Vagina (tissue), 2 donors: ENCODE measurements at regions not wholly inside any gene's neighbourhood (a gene's known extent, or its start where the extent isn't known, plus 50 kb on each side); places are given as distances from the start of the nearest gene placed in this dataset.

ENCODE experiments used
- POLR2A ChIP-seq, 2 donors: fragments of 450-650 bp; IDR thresholded peaks; one replicate each; pipeline ENCODE4 v1.6.1; 2017; ENCODE audit warnings: antibody characterized with exemption in 2 of 2, mild to moderate bottlenecking in 2 of 2, moderate library complexity in 2 of 2
- POLR2AphosphoS5 ChIP-seq, 2 donors: sonication (generic); formaldehyde crosslinking; IDR thresholded peaks; one replicate each; pipeline ENCODE4 v1.9.0; 2017; ENCODE audit warnings: antibody characterized with exemption in 2 of 2, mild to moderate bottlenecking in 2 of 2, low read depth in 1 of 2; ENCODE audit not compliant: insufficient read depth in 1 of 2
- TF ChIP-seq, protein P1 (sequence below), 3 experiments: fragments of 450-650 bp in 2 of 3; fragments of 200-600 bp in 1 of 3; sonication (generic) in 1 of 3; IDR thresholded peaks; one replicate each; pipeline ENCODE4 v1.5.1; 2017 to 2019; ENCODE audit warnings: antibody characterized with exemption in 3 of 3, mild to moderate bottlenecking in 2 of 3, moderate library complexity in 2 of 3

DNA sequence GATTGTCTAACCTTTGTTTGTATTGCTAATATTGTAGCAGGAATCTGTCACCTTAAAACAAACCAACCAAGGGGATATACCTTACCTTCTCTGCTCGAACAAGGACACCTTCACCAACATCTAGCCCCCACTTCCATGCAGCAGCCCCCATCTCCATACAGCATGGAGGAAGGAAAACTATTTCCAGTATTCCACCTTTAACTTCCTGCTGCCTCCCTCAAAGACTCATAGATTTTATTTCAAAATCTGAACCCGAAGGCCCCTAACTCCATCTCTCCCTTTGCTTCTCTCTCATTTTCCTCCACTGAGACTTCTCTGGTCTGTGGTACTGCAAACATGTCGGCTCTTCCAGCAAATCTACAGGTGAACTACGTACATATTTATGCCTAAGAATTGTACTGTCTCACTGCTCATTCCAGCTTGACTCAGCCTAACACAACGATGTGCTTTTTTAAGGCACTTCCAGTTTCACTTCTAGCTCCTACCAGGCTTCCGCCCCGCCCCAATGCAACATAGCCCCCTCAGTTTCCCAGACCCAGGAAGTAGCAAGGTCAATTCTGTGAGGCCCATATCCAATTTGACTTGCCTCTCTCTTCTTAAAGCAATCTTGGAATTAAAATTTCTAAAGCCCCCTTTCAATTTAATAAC lies 70.7 kb upstream of the RNF38 start:
- TF ChIP-seq, protein P1, sequence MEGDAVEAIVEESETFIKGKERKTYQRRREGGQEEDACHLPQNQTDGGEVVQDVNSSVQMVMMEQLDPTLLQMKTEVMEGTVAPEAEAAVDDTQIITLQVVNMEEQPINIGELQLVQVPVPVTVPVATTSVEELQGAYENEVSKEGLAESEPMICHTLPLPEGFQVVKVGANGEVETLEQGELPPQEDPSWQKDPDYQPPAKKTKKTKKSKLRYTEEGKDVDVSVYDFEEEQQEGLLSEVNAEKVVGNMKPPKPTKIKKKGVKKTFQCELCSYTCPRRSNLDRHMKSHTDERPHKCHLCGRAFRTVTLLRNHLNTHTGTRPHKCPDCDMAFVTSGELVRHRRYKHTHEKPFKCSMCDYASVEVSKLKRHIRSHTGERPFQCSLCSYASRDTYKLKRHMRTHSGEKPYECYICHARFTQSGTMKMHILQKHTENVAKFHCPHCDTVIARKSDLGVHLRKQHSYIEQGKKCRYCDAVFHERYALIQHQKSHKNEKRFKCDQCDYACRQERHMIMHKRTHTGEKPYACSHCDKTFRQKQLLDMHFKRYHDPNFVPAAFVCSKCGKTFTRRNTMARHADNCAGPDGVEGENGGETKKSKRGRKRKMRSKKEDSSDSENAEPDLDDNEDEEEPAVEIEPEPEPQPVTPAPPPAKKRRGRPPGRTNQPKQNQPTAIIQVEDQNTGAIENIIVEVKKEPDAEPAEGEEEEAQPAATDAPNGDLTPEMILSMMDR (IDR thresholded peaks at IDR 0.05), result no peak
- TF ChIP-seq POLR2AphosphoS5 (IDR thresholded peaks at IDR 0.05; ENCODE audit: insufficient read depth in 1 of 2, low read depth in 1 of 2), result peak in 1 of 2 donors; percentile 34
- TF ChIP-seq POLR2A (IDR thresholded peaks at IDR 0.05), result no peak
